ENCODE measurements at regions not wholly inside any gene's neighbourhood (a gene's known extent, or its start where the extent isn't known, plus 50 kb on each side); places are given as distances from the start of the nearest gene placed in this dataset.
A peak's percentile ranks its signal among the peaks of the same experiment; 100 is the strongest.

GRCh38 chr5:124553911-124554310, 192.5 kb downstream of the ZNF608 start:
- Histone ChIP-seq H4K20me1 (replicated peaks in 1 of 2; ENCODE audit: control insufficient read depth in 1 of 2, insufficient read depth in 2 of 2, low read length in 2 of 2) (no peaks in the 10 kb centered on the region), H3K23ac (ENCODE audit: insufficient read length) (no peak overlapping the region), H2BK20ac (ENCODE audit: low read length) (no peak overlapping the region), H3K4me1 (replicated peaks in 1 of 4; ENCODE audit: control insufficient read depth in 3 of 4, insufficient read depth in 4 of 4, low read length in 3 of 4) (peaks cover 3 to 14% (median 9%) of the 10 kb centered on the region in 4 experiments; a peak in 5 of 7 replicates), H3K23me2 (ENCODE audit: low read depth, low read length) (no peaks in the 10 kb centered on the region; the same call in 1 of the 2 replicates), H2AK5ac (ENCODE audit: low read depth, low read length) (0 out of 2 replicates have a peak overlapping the region, but pooled peaks have one; percentile 43), H2BK120ac (replicated peaks; ENCODE audit: low read depth, low read length) (no peak overlapping the region), H3K4me3 (ENCODE audit: extremely low read depth in 1 of 4, insufficient read depth in 2 of 4, low read depth in 3 of 4, low read length in 4 of 4) (no peak overlapping the region), H4K5ac (ENCODE audit: insufficient read length, low read depth, low read length) (no peak overlapping the region), H4K8ac (ENCODE audit: extremely low read depth, insufficient read depth, low read length) (no peak overlapping the region), H3K4me2 (ENCODE audit: insufficient read depth in 1 of 2, low read depth in 2 of 2, low read length in 2 of 2) (no peak overlapping the region), H4K91ac (replicated peaks; ENCODE audit: insufficient read length, low read length) (no peak overlapping the region), H3K27ac (ENCODE audit: low read depth, low read length) (no peak overlapping the region), H3K56ac (replicated peaks; ENCODE audit: insufficient read length, low read depth, low read length) (no peak overlapping the region), H3K79me1 (ENCODE audit: low read depth, low read length) (no peaks in the 10 kb centered on the region), H3K18ac (ENCODE audit: extremely low read depth, low read length) (no peak overlapping the region), H3K14ac (ENCODE audit: insufficient read length) (no peak overlapping the region), H3K4ac (replicated peaks; ENCODE audit: insufficient read length, low read depth, low read length) (no peak overlapping the region), H2BK15ac (ENCODE audit: low read length) (no peak overlapping the region), H2AFZ (ENCODE audit: low read length) (no peak overlapping the region), H3K9me3 (ENCODE audit: insufficient read depth in 2 of 2, low read depth in 1 of 2, low read length in 1 of 2) (no peaks in the 10 kb centered on the region; a peak in 1 of 4 replicates), H2BK5ac (ENCODE audit: low read depth, low read length) (no peak overlapping the region), H2BK12ac (ENCODE audit: low read depth, low read length) (no peak overlapping the region), H3K27me3 (replicated peaks in 1 of 4; ENCODE audit: control insufficient read depth in 3 of 4, extremely low read depth in 1 of 4, insufficient read depth in 3 of 4, low read length in 3 of 4) (no peaks in the 10 kb centered on the region; a peak in 1 of 7 replicates), H3K36me3 (ENCODE audit: control insufficient read depth in 2 of 4, insufficient read depth in 4 of 4, low read length in 3 of 4) (no peaks in the 10 kb centered on the region), H3K79me2 (ENCODE audit: control insufficient read depth in 1 of 2, insufficient read depth in 2 of 2, low read length in 2 of 2) (no peaks in the 10 kb centered on the region), H3K9ac (replicated peaks in 1 of 4; ENCODE audit: extremely low read depth in 1 of 4, low read depth in 3 of 4, low read length in 3 of 4) (no peak overlapping the region)
- ChIA-PET POLR2A (ENCODE audit: partially characterized antibody) (no interaction called here), CTCF (ENCODE audit: partially characterized antibody) (no interaction called here)
- 97% methylated on average over 2 of the region's 2 CpGs; no CpG with 5 or more reads in 1 of the 2 experiments for WGBS, 2 experiments (ENCODE audit: extremely low coverage in 1 of 2, insufficient coverage in 1 of 2, insufficient read length in 1 of 2, insufficient replicate concordance in 2 of 2, low coverage in 1 of 2, low lambda C conversion rate in 2 of 2, missing lambda C conversion rate in 1 of 2)
- FAIRE-seq (no peak), DNase-seq (ENCODE audit: low read depth in 1 of 2, low spot score in 2 of 2) (no peak)
- no peak for TF ChIP-seq TAF1 (IDR thresholded peaks at IDR 0.05; ENCODE audit: low read depth, low read length)
- no peak for TF ChIP-seq POLR2A (IDR thresholded peaks at IDR 0.05; ENCODE audit: control extremely low read depth in 1 of 2, low read depth in 2 of 2, low read length in 2 of 2)
- TF ChIP-seq TCF12 (IDR thresholded peaks at IDR 0.05; ENCODE audit: low read depth, low read length) = no peak
- TF ChIP-seq E2F6 (IDR thresholded peaks at IDR 0.05) = no peak
- no peak for TF ChIP-seq BACH1 (IDR thresholded peaks at IDR 0.05; ENCODE audit: low read length)
- no peak for TF ChIP-seq KDM1A (IDR thresholded peaks at IDR 0.05; ENCODE audit: borderline replicate concordance, low read length)
- TF ChIP-seq NANOG (IDR thresholded peaks at IDR 0.05; ENCODE audit: insufficient read depth, low read depth, low read length, poor library complexity, severe bottlenecking) = no peak
- no peak for TF ChIP-seq ATF2 (IDR thresholded peaks at IDR 0.05; ENCODE audit: low read length)

All from H1 (cell line).